GM18873 (cell line): ENCODE measurements at regions not wholly inside any gene's neighbourhood (a gene's known extent, or its start where the extent isn't known, plus 50 kb on each side); places are given as distances from the start of the nearest gene placed in this dataset.
"Not testable (repeated sequence)": the region's sequence is repeated elsewhere in the genome, so short reads cannot be mapped to it uniquely, and the experiment has no call there.

Source experiments
- ATAC-seq: cut with Tn5 transposase; IDR thresholded peaks from one replicate; pipeline ENCODE4 v1.9.1; 2021; ENCODE audit warnings: mild to moderate bottlenecking, moderate library complexity, moderate number of reproducible peaks; ENCODE audit not compliant: unreplicated experiment, low FRiP score

- no peak for ATAC-seq
Measured at GRCh38 chr1:189786761-189787160, 690.9 kb downstream of the BRINP3 start.

- ATAC-seq: no peak
Measured at GRCh38 chr1:189787201-189787600, 690.5 kb downstream of the BRINP3 start.

GRCh38 chr1:189790335-189790734 lies 687.3 kb downstream of the BRINP3 start:
- ATAC-seq: no peak

- no peak for ATAC-seq
Measured at GRCh38 chr1:189803364-189803763, 674.3 kb downstream of the BRINP3 start.

- ATAC-seq: no peak
Measured at GRCh38 chr1:189804352-189804751, 673.3 kb downstream of the BRINP3 start.

GRCh38 chr1:189805735-189806134 lies 671.9 kb downstream of the BRINP3 start:
- no peak for ATAC-seq

- ATAC-seq: not testable (repeated sequence)
Measured at GRCh38 chr1:189810639-189811038, 667.0 kb downstream of the BRINP3 start.

GRCh38 chr1:189811960-189812359 lies 665.7 kb downstream of the BRINP3 start:
- no peak for ATAC-seq

GRCh38 chr1:189816558-189816957 lies 661.1 kb downstream of the BRINP3 start:
- ATAC-seq: no peak

GRCh38 chr1:189819751-189820150 lies 657.9 kb downstream of the BRINP3 start:
- ATAC-seq: no peak

- ATAC-seq: no peak
Measured at GRCh38 chr1:189821833-189822232, 655.8 kb downstream of the BRINP3 start.

GRCh38 chr1:189834813-189835212 lies 642.9 kb downstream of the BRINP3 start:
- ATAC-seq: no peak

GRCh38 chr1:189847613-189848012 lies 630.1 kb downstream of the BRINP3 start:
- no peak for ATAC-seq

GRCh38 chr1:189851806-189852367 lies 625.8 kb downstream of the BRINP3 start:
- no peak for ATAC-seq

GRCh38 chr1:189859385-189859977 lies 618.2 kb downstream of the BRINP3 start:
- peak; percentile 53 for ATAC-seq

- ATAC-seq: no peak
Measured at GRCh38 chr1:189866606-189867005, 611.1 kb downstream of the BRINP3 start.

- no peak for ATAC-seq
Measured at GRCh38 chr1:189868021-189868420, 609.6 kb downstream of the BRINP3 start.

- ATAC-seq: no peak
Measured at GRCh38 chr1:189874715-189875435, 602.8 kb downstream of the BRINP3 start.

GRCh38 chr1:189880135-189880534 lies 597.5 kb downstream of the BRINP3 start:
- no peak for ATAC-seq

- no peak for ATAC-seq
Measured at GRCh38 chr1:189899686-189900425, 577.8 kb downstream of the BRINP3 start.

- no peak for ATAC-seq
Measured at GRCh38 chr1:189904509-189904908, 573.2 kb downstream of the BRINP3 start.
